ENCODE measurements at regions not wholly inside any gene's neighbourhood (a gene's known extent, or its start where the extent isn't known, plus 50 kb on each side); places are given as distances from the start of the nearest gene placed in this dataset.
A peak's percentile ranks its signal among the peaks of the same experiment; 100 is the strongest.

DNA sequence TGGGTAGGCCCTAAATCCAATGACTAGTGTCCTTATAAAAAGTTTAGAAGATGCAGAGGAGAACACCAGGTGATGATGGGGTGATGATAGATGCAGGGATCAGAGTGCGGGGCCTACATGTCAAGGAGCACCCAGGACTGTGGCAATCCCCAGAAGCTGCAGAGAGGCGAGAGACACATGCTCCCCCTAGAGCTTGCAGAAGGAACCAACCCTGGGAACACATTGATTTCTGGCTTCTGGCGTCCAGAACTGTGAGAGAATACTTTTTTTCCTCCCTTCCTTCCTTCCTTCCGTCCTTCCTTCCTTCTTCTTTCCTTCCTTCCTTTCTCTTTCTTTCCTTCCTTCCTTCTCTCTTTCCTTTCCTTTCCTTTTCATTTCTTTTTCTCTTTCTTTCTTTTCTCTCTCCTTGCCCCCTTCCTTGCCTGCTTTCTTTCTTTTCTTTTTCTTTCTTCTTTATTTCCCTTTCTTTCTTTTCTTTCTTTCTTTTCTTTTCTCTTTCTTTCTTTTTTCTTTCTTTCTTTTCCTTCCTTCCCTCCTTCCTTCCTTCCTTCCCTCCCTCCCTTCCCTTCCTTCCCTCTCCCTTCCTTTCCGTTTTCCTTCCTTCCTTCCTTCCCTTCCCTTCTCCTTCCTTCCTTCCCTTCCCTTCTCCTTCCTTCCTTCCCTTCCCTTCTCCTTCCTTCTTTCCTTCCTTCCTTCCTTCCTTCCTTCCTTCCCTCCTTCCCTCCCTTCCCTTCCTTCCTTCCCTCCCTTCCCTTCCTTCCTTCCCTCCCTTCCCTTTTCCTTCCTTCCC, 134.3 kb downstream of the HAPSTR1 start:
- H3K27me3 ChIP-seq (ENCODE audit: insufficient read depth, poor library complexity, severe bottlenecking) = no peaks in the 10 kb centered on the region
- H3K27ac ChIP-seq (replicated peaks) = no peak overlapping the region
- H3K4me3 ChIP-seq (replicated peaks; ENCODE audit: insufficient read depth, low read length) = no peak overlapping the region
- TF ChIP-seq, protein P1, sequence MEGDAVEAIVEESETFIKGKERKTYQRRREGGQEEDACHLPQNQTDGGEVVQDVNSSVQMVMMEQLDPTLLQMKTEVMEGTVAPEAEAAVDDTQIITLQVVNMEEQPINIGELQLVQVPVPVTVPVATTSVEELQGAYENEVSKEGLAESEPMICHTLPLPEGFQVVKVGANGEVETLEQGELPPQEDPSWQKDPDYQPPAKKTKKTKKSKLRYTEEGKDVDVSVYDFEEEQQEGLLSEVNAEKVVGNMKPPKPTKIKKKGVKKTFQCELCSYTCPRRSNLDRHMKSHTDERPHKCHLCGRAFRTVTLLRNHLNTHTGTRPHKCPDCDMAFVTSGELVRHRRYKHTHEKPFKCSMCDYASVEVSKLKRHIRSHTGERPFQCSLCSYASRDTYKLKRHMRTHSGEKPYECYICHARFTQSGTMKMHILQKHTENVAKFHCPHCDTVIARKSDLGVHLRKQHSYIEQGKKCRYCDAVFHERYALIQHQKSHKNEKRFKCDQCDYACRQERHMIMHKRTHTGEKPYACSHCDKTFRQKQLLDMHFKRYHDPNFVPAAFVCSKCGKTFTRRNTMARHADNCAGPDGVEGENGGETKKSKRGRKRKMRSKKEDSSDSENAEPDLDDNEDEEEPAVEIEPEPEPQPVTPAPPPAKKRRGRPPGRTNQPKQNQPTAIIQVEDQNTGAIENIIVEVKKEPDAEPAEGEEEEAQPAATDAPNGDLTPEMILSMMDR (IDR thresholded peaks at IDR 0.05; ENCODE audit: insufficient read depth, low read length) = peak; percentile 49
- TF ChIP-seq SPI1 (IDR thresholded peaks at IDR 0.05; ENCODE audit: borderline replicate concordance, low read depth) = no peak
- DNase-seq (ENCODE audit: low read depth in 1 of 2, low spot score in 1 of 2) = peak in 1 of 2 experiments; percentile 8

DNA sequence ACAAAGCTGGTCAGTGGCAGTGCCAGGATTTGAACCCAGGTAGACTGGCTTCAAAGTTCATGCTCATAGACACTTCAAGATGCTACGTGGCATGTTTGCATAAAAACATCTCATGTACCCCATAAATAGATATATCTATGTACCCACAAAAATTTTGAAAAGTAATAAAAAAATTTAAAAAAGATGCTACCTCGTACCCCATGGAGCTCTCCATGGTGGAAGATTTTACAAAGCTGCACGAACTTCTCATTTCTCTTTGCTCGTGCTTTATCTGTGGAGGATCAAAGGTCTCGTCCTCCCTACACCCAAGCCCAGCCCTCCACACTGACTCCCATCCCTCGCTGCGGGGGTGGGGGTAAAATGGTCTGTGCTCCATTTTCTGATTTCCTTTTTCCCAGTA, 135.5 kb downstream of the HAPSTR1 start:
- TF ChIP-seq, protein P2, sequence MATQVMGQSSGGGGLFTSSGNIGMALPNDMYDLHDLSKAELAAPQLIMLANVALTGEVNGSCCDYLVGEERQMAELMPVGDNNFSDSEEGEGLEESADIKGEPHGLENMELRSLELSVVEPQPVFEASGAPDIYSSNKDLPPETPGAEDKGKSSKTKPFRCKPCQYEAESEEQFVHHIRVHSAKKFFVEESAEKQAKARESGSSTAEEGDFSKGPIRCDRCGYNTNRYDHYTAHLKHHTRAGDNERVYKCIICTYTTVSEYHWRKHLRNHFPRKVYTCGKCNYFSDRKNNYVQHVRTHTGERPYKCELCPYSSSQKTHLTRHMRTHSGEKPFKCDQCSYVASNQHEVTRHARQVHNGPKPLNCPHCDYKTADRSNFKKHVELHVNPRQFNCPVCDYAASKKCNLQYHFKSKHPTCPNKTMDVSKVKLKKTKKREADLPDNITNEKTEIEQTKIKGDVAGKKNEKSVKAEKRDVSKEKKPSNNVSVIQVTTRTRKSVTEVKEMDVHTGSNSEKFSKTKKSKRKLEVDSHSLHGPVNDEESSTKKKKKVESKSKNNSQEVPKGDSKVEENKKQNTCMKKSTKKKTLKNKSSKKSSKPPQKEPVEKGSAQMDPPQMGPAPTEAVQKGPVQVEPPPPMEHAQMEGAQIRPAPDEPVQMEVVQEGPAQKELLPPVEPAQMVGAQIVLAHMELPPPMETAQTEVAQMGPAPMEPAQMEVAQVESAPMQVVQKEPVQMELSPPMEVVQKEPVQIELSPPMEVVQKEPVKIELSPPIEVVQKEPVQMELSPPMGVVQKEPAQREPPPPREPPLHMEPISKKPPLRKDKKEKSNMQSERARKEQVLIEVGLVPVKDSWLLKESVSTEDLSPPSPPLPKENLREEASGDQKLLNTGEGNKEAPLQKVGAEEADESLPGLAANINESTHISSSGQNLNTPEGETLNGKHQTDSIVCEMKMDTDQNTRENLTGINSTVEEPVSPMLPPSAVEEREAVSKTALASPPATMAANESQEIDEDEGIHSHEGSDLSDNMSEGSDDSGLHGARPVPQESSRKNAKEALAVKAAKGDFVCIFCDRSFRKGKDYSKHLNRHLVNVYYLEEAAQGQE (IDR thresholded peaks at IDR 0.05; ENCODE audit: insufficient replicate concordance, low read depth) = peak; percentile 71
- no peak for TF ChIP-seq GABPA (IDR thresholded peaks at IDR 0.05; ENCODE audit: low read depth)
- TF ChIP-seq, protein P1 (IDR thresholded peaks at IDR 0.05; ENCODE audit: insufficient read depth, low read length) = no peak
- Histone ChIP-seq H3K27me3 (ENCODE audit: insufficient read depth, poor library complexity, severe bottlenecking) (no peaks in the 10 kb centered on the region), H3K4me3 (replicated peaks; ENCODE audit: insufficient read depth, low read length) (no peak overlapping the region), H3K27ac (replicated peaks) (no peak overlapping the region)
- DNase-seq (ENCODE audit: low read depth in 1 of 2, low spot score in 1 of 2) = no peak

DNA sequence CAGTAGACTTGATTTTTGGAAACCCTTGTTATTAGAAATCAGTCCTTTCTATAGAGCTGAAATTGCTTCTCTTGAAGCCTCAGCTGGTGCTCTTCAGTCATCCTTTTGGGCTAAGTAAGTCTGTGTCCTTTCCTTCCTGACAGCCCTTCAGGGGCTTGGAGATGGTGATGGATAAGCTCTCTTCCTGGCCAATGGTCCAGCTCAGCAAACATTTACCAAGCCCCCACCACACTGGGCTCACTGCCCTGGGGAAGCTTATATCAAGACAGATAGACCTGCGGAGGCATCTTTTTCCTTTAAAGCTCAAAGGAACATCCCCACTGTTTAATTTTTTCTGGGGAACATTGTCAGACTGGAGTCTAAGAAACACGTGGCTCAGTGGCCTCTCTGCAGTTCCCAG, 139.6 kb downstream of the HAPSTR1 start:
- DNase-seq (ENCODE audit: low read depth in 1 of 2, low spot score in 1 of 2) = no peak
- Histone ChIP-seq H3K4me3 (replicated peaks; ENCODE audit: insufficient read depth, low read length) (no peak overlapping the region), H3K27ac (replicated peaks) (no peak overlapping the region), H3K27me3 (ENCODE audit: insufficient read depth, poor library complexity, severe bottlenecking) (peaks cover 6% of the 10 kb centered on the region)
- TF ChIP-seq, protein P1 (IDR thresholded peaks at IDR 0.05; ENCODE audit: insufficient read depth, low read length) = no peak
- TF ChIP-seq SPI1 (IDR thresholded peaks at IDR 0.05; ENCODE audit: borderline replicate concordance, low read depth) (no peak), POLR2AphosphoS5 (IDR thresholded peaks at IDR 0.05; ENCODE audit: low read depth) (no peak), GABPA (IDR thresholded peaks at IDR 0.05; ENCODE audit: low read depth) (no peak)
- TF ChIP-seq, protein P2 (IDR thresholded peaks at IDR 0.05; ENCODE audit: insufficient replicate concordance, low read depth) = no peak
